HG03175 (cell line): ENCODE measurements at regions not wholly inside any gene's neighbourhood (a gene's known extent, or its start where the extent isn't known, plus 50 kb on each side); places are given as distances from the start of the nearest gene placed in this dataset.
"Not testable (repeated sequence)": the region's sequence is repeated elsewhere in the genome, so short reads cannot be mapped to it uniquely, and the experiment has no call there.

Source experiments
- ATAC-seq: cut with Tn5 transposase; IDR thresholded peaks from one replicate; pipeline ENCODE4 v1.9.1; 2021; ENCODE audit warnings: mild to moderate bottlenecking, moderate library complexity; ENCODE audit not compliant: unreplicated experiment

DNA sequence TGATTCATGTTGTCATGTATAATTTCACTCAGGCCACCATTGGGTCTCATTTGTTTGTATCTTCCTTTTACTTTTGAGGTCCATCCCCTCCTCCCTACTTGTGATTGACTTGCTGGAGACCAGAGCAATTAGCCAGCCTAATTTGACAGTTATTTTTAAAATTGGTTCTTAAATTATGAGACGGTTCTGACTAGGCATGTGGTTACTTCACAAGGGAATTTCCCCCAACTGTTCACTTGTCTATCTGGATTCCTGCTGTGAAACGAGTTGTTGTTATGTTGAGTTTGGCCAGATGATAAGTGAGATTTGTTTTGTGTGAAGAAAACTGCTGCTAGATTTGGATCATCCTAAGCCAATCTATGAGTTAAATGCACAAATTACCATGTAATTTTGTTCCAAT, 359.1 kb downstream of the BARHL2 start:
- ATAC-seq = no peak

GRCh38 chr1:90356991-90357390, 360.1 kb downstream of the BARHL2 start:
- ATAC-seq = no peak

GRCh38 chr1:90356101-90356500, 361.0 kb downstream of the BARHL2 start:
- no peak for ATAC-seq

GRCh38 chr1:90354704-90355103, 359.8 kb downstream of the ZNF326 start:
- no peak for ATAC-seq

GRCh38 chr1:90351019-90351418, 356.1 kb downstream of the ZNF326 start:
- no peak for ATAC-seq

DNA sequence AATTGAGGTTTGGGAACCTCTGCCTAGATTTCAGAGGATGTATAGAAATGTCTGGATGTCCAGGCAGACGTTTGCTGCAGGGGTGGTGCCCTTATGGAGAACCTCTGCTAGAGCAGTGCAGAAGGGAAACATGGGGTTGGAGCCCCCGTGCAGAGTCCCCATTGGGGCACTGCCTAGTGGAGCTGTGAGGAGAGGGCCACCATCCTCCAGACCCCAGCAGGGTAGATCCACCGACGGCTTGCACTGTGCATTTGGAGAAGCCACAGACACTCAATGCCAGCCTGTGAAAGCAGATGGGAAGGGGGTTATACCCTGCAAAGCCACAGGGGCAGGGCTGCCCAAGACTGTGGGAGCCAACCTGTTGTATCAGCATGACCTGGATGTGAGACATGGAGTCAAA, 354.6 kb downstream of the ZNF326 start:
- no peak for ATAC-seq

- no peak for ATAC-seq
These were observed 354.0 kb downstream of the ZNF326 start for GRCh38 chr1:90348934-90349333.

- ATAC-seq = not testable (repeated sequence)
These were observed 353.5 kb downstream of the ZNF326 start for GRCh38 chr1:90348459-90348858.

GRCh38 chr1:90347366-90347765, 352.5 kb downstream of the ZNF326 start:
- ATAC-seq = no peak

DNA sequence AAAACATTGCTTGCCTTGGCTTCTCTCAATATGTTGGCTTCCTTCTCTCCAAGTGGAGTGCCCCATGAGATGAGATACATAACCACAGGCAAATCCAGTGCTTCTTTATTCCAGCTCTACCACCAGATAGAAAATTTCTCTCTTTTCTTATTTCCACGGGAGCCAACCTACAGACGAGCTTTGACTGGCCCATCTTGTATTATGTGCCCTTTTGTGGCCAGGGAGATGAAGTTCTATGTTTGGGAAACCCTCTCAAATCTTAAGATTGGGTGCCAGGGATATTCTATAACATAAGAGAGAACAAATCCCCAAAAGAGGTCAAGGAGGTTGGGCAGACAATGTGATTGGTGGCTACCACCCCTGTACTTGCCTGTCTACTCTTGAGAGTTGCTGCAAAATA, 351.8 kb downstream of the ZNF326 start:
- no peak for ATAC-seq

DNA sequence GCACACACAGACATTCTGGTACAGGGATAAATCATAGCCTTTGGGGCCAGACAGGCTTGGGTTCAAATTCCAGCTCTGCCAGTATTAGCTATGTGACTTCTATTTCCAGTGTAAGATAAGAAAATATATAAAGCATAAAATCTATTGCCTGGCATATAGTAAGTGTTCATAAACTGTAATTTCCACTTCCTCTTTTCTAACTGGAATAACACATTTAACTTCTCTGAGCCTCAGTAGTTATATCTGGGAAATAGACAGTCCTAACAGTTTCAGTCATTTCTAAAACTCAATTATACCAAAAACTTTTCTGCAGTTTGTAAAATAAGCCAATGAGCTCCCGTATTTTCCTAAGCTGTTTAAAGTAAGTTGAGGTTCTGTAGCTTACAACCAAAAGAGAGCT, 351.4 kb downstream of the ZNF326 start:
- no peak for ATAC-seq

- ATAC-seq = no peak
These were observed 350.2 kb downstream of the ZNF326 start for GRCh38 chr1:90344963-90345730.

GRCh38 chr1:90341516-90341915, 346.6 kb downstream of the ZNF326 start:
- no peak for ATAC-seq

DNA sequence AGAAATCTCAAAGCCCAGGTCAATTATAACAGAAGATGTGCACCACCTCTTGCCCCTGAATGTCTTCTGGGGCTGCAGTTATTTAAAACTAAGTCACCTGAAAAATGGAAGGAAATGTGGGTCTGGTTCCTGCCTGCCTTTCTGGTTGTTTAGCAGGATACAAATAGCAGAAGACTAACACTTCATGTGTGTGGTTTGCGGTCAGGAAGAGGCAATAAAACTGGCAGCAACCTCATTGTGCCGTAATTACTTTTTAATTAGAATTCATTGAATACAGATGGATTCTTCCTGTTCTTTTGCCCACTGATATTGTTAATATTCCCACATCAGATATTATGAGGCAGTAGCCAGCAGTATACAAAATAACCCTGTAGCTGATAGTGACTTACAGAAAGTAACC, 345.7 kb downstream of the ZNF326 start:
- no peak for ATAC-seq

- no peak for ATAC-seq
These were observed 344.9 kb downstream of the ZNF326 start for GRCh38 chr1:90339811-90340210.

DNA sequence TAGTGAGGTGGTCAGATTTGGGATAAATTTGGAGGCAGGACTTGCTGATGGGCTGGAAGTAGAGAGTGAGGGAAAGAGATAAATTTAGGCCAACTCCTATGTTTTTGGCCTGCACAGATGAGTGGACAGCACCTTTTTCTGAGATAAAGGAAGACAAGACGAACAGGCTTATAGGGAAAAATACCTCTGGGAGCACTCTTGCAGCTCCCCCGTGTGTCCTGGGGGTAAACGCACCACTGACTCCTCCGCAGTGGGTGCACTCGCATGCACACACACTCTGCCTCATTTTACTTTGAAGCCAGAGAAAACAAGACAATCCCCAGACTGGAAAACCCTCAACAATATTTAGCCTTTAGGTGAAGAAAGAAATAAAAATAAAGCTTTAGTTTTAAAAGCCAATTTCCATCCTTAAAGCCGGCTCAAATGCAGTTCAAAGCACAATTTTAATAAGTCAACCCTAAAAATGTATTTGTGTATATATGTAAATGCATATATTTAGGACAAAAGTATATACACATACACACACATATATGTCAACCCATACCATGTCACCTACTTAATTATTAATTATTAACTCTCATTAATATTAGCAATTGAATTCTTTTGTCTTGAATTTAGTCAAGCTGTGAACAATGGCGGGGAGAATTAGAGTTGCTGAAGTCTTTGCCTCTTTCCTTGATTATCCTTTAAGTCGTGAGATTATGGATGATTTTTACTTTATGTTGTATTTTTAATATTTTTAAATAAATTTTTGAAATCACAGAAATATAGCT, 341.8 kb downstream of the ZNF326 start:
- ATAC-seq = no peak

GRCh38 chr1:90335558-90335957, 340.6 kb downstream of the ZNF326 start:
- ATAC-seq = no peak

DNA sequence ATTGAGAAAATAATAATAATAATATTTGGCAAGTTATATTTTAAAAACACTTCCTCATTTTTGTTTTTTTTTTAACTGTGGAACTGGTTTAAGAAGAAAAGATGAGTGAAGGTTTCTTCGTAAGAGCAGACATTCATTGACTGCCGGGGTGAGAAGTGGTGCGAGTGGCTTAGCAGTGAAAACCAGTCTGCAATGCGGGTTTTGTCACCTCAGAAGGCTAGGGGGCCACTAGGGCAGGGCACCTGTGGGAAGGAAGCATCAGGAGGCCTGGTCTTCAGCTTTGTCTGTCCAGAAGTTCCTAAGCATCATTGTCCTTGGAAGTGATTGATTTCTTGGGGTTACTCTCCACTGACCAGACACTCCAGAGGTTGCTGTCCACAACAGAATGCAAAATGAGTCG, 339.2 kb downstream of the ZNF326 start:
- no peak for ATAC-seq

GRCh38 chr1:90325168-90325567, 330.3 kb downstream of the ZNF326 start:
- no peak for ATAC-seq

GRCh38 chr1:90322186-90322585, 327.3 kb downstream of the ZNF326 start:
- no peak for ATAC-seq

- ATAC-seq = no peak
These were observed 325.0 kb downstream of the ZNF326 start for GRCh38 chr1:90319918-90320317.

DNA sequence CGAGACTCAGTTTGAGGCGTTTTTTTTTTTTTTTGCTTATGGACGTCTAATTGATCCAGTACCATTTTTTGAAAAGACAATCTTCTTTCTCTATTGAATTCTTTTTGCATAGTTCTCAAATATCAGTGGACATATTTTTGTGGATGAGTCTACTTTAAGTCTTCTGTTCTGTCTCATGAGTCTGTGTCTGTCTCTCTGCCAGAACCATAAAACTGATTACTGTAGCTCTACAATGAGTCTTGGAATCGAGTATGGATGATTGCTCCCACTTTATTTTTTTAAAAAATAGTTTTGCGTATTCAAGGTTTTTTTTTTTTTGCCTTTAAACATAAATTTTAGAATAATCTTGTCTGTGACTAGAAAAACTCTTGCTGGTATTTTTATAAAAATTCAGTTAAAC, 323.5 kb downstream of the ZNF326 start:
- ATAC-seq = no peak
